ENCODE measurements at regions not wholly inside any gene's neighbourhood (a gene's known extent, or its start where the extent isn't known, plus 50 kb on each side); places are given as distances from the start of the nearest gene placed in this dataset.

DNA sequence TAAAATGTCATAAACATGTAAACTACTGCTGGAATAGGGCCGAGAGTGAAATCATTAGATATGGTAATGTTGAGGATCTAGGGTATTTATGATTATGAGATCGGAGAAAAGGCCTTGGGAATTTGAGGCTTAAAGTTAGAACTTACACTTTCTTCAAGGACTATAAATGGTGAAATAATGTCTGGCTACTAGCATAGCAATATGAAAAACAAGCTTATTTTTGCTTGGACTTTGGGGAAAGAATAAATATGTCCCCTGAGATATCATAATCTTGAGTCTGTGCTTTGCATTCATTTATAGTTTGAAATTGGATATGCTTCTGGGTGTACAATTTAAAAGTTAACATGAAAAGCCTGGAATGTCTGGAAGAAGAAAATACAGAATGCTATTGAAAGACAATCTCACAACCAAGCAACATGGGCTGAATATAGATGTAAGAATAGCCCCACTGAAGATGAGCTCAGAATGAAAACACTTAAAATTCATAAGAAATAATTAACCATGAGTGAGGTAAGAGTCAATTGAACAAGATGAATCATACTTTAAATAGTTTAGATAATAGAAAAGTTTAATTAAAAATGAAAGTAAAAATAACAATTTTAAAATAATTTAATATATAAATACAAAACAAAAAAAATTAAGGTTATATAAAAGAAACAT is 1555.4 kb upstream of the MIR17HG start:
- Histone ChIP-seq H3K9ac (ENCODE audit: low read depth in 1 of 2, low read length in 2 of 2) (no peak overlapping the region), H3K27ac (ENCODE audit: low read depth in 1 of 2, low read length in 2 of 2) (no peak overlapping the region), H3K36me3 (ENCODE audit: control insufficient read depth in 4 of 4, insufficient read depth in 3 of 4, low read depth in 1 of 4, low read length in 3 of 4) (no peaks in the 10 kb centered on the region), H3K4me3 (ENCODE audit: low read depth in 1 of 3, low read length in 3 of 3) (no peak overlapping the region), H3K27me3 (ENCODE audit: control insufficient read depth in 4 of 4, insufficient read depth in 4 of 4, low read length in 3 of 4) (no peaks in the 10 kb centered on the region), H3K4me1 (ENCODE audit: control insufficient read depth in 4 of 4, insufficient read depth in 4 of 4, low read length in 3 of 4) (no peaks in the 10 kb centered on the region), H3K9me3 (ENCODE audit: control insufficient read depth in 4 of 4, low read length in 3 of 4) (no peaks in the 10 kb centered on the region)
- no peak for TF ChIP-seq GABPA (IDR thresholded peaks at IDR 0.05 in 1 of 2, conservative IDR thresholded peaks at IDR 0.05 in 1 of 2)
- TF ChIP-seq NR2F2 (IDR thresholded peaks at IDR 0.05) = no peak
- TF ChIP-seq, protein P1, sequence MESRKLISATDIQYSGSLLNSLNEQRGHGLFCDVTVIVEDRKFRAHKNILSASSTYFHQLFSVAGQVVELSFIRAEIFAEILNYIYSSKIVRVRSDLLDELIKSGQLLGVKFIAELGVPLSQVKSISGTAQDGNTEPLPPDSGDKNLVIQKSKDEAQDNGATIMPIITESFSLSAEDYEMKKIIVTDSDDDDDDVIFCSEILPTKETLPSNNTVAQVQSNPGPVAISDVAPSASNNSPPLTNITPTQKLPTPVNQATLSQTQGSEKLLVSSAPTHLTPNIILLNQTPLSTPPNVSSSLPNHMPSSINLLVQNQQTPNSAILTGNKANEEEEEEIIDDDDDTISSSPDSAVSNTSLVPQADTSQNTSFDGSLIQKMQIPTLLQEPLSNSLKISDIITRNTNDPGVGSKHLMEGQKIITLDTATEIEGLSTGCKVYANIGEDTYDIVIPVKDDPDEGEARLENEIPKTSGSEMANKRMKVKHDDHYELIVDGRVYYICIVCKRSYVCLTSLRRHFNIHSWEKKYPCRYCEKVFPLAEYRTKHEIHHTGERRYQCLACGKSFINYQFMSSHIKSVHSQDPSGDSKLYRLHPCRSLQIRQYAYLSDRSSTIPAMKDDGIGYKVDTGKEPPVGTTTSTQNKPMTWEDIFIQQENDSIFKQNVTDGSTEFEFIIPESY (IDR thresholded peaks at IDR 0.05) = no peak
- TF ChIP-seq RAD21 (IDR thresholded peaks at IDR 0.05) = no peak
- TF ChIP-seq FOXA2 (IDR thresholded peaks at IDR 0.05) = no peak
- TF ChIP-seq, protein P2, sequence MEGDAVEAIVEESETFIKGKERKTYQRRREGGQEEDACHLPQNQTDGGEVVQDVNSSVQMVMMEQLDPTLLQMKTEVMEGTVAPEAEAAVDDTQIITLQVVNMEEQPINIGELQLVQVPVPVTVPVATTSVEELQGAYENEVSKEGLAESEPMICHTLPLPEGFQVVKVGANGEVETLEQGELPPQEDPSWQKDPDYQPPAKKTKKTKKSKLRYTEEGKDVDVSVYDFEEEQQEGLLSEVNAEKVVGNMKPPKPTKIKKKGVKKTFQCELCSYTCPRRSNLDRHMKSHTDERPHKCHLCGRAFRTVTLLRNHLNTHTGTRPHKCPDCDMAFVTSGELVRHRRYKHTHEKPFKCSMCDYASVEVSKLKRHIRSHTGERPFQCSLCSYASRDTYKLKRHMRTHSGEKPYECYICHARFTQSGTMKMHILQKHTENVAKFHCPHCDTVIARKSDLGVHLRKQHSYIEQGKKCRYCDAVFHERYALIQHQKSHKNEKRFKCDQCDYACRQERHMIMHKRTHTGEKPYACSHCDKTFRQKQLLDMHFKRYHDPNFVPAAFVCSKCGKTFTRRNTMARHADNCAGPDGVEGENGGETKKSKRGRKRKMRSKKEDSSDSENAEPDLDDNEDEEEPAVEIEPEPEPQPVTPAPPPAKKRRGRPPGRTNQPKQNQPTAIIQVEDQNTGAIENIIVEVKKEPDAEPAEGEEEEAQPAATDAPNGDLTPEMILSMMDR (IDR thresholded peaks at IDR 0.05; ENCODE audit: low read depth, low read length, missing input control) = no peak
- TF ChIP-seq TAF1 (conservative IDR thresholded peaks at IDR 0.05) = no peak
- TF ChIP-seq, protein P3, sequence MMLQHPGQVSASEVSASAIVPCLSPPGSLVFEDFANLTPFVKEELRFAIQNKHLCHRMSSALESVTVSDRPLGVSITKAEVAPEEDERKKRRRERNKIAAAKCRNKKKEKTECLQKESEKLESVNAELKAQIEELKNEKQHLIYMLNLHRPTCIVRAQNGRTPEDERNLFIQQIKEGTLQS (IDR thresholded peaks at IDR 0.05) = no peak
- DNase-seq (ENCODE audit: low spot score) = no peak
- WGBS = 75% methylated on average over 2 of the region's 2 CpGs

DNA sequence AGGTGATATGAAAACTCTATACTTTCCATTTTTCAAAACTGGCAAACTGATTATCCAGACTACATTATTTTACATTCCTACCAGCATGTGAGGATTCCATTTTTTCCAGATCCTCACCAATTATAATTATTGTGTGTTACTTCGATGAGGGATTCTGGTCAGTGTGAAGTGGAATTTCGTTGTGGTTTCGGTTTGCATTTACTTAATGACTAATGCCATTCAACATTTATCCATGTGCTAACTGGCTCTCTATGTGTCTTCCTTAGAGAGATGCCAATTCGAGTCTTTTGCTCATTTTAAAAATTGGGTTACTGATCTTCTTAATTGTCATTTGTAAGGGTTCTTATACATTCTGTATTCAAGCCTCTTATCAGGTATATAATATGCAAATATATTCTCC is 1551.3 kb upstream of the MIR17HG start:
- H3K9ac ChIP-seq (ENCODE audit: low read depth in 1 of 2, low read length in 2 of 2) = no peak overlapping the region
- WGBS = 82% methylated on average over 4 of the region's 4 CpGs
- H3K27me3 ChIP-seq (ENCODE audit: control insufficient read depth in 4 of 4, insufficient read depth in 4 of 4, low read length in 3 of 4) = no peaks in the 10 kb centered on the region
- no peak overlapping the region for H3K4me3 ChIP-seq (ENCODE audit: low read depth in 1 of 3, low read length in 3 of 3)
- no peak overlapping the region for H3K27ac ChIP-seq (ENCODE audit: low read depth in 1 of 2, low read length in 2 of 2)
- TF ChIP-seq RXRA (IDR thresholded peaks at IDR 0.05) (no peak), TAF1 (conservative IDR thresholded peaks at IDR 0.05) (no peak), FOXA1 (IDR thresholded peaks at IDR 0.05) (no peak), NR2F2 (IDR thresholded peaks at IDR 0.05) (no peak), JUND (IDR thresholded peaks at IDR 0.05) (no peak), FOXA2 (IDR thresholded peaks at IDR 0.05) (no peak), SP1 (IDR thresholded peaks at IDR 0.05) (no peak), RAD21 (IDR thresholded peaks at IDR 0.05) (no peak), HNF4G (IDR thresholded peaks at IDR 0.05) (no peak)
- TF ChIP-seq, protein P1 (IDR thresholded peaks at IDR 0.05) = no peak
- TF ChIP-seq, protein P3 (IDR thresholded peaks at IDR 0.05) = no peak
- TF ChIP-seq, protein P4, sequence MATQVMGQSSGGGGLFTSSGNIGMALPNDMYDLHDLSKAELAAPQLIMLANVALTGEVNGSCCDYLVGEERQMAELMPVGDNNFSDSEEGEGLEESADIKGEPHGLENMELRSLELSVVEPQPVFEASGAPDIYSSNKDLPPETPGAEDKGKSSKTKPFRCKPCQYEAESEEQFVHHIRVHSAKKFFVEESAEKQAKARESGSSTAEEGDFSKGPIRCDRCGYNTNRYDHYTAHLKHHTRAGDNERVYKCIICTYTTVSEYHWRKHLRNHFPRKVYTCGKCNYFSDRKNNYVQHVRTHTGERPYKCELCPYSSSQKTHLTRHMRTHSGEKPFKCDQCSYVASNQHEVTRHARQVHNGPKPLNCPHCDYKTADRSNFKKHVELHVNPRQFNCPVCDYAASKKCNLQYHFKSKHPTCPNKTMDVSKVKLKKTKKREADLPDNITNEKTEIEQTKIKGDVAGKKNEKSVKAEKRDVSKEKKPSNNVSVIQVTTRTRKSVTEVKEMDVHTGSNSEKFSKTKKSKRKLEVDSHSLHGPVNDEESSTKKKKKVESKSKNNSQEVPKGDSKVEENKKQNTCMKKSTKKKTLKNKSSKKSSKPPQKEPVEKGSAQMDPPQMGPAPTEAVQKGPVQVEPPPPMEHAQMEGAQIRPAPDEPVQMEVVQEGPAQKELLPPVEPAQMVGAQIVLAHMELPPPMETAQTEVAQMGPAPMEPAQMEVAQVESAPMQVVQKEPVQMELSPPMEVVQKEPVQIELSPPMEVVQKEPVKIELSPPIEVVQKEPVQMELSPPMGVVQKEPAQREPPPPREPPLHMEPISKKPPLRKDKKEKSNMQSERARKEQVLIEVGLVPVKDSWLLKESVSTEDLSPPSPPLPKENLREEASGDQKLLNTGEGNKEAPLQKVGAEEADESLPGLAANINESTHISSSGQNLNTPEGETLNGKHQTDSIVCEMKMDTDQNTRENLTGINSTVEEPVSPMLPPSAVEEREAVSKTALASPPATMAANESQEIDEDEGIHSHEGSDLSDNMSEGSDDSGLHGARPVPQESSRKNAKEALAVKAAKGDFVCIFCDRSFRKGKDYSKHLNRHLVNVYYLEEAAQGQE (IDR thresholded peaks at IDR 0.05) = no peak
- no peak for DNase-seq (ENCODE audit: low spot score)
- no peaks in the 10 kb centered on the region for H3K9me3 ChIP-seq (ENCODE audit: control insufficient read depth in 4 of 4, low read length in 3 of 4)
- H3K36me3 ChIP-seq (ENCODE audit: control insufficient read depth in 4 of 4, insufficient read depth in 3 of 4, low read depth in 1 of 4, low read length in 3 of 4) = no peaks in the 10 kb centered on the region
- no peaks in the 10 kb centered on the region for H3K4me1 ChIP-seq (ENCODE audit: control insufficient read depth in 4 of 4, insufficient read depth in 4 of 4, low read length in 3 of 4)

Data from liver (tissue), 8 donors.